H9 (cell line): ENCODE measurements at regions not wholly inside any gene's neighbourhood (a gene's known extent, or its start where the extent isn't known, plus 50 kb on each side); places are given as distances from the start of the nearest gene placed in this dataset.

ENCODE experiments used
- DNase-seq: peaks from one replicate; pipeline ENCODE4 v3.0.0-alpha.2; 2017
- H2AFZ ChIP-seq: one replicate; pipeline ENCODE4 v1.6.1; 2013; ENCODE audit warnings: mild to moderate bottlenecking, low read length, control low read depth, moderate library complexity
- H2AK5ac ChIP-seq: 2 replicates; pipeline ENCODE4 v1.6.1; 2013; ENCODE audit warnings: low read length, control low read depth, mixed read lengths; ENCODE audit not compliant: insufficient read length
- H2BK120ac ChIP-seq: one replicate; pipeline ENCODE4 v1.6.1; 2013; ENCODE audit warnings: low read depth, mild to moderate bottlenecking, low read length, control low read depth, inconsistent platforms; ENCODE audit not compliant: poor library complexity, severe bottlenecking
- H2BK12ac ChIP-seq: 2 replicates; pipeline ENCODE4 v1.6.1; 2013; ENCODE audit warnings: low read length, control low read depth, mixed read lengths, low read depth; ENCODE audit not compliant: insufficient read length
- H2BK15ac ChIP-seq: 2 replicates; pipeline ENCODE4 v1.6.1; 2013; ENCODE audit warnings: low read depth, low read length, control low read depth
- H2BK20ac ChIP-seq: one replicate; pipeline ENCODE4 v1.6.1; 2013; ENCODE audit warnings: low read depth, mild to moderate bottlenecking, low read length, control low read depth, inconsistent platforms; ENCODE audit not compliant: poor library complexity, severe bottlenecking
- H2BK5ac ChIP-seq: 2 replicates; pipeline ENCODE4 v1.6.1; 2013; ENCODE audit warnings: low read length, control low read depth, mixed read lengths; ENCODE audit not compliant: insufficient read length
- H3K14ac ChIP-seq: 2 replicates; pipeline ENCODE4 v1.6.1; 2013; ENCODE audit warnings: low read length, control low read depth; ENCODE audit not compliant: insufficient read depth
- H3K18ac ChIP-seq: 2 replicates; pipeline ENCODE4 v1.6.1; 2013; ENCODE audit warnings: low read depth, mild to moderate bottlenecking, mixed read lengths, low read length, control low read depth; ENCODE audit not compliant: insufficient read length
- H3K23ac ChIP-seq: 2 replicates; pipeline ENCODE4 v1.6.1; 2013; ENCODE audit warnings: low read length, control low read depth, mixed read lengths, low read depth; ENCODE audit not compliant: insufficient read length
- H3K23me2 ChIP-seq: 2 replicates; pipeline ENCODE4 v1.6.1; 2013; ENCODE audit warnings: low read depth, mild to moderate bottlenecking, mixed read lengths, low read length, control low read depth; ENCODE audit not compliant: insufficient read length, poor library complexity, severe bottlenecking
- H3K27ac ChIP-seq: 2 replicates; pipeline ENCODE4 v1.5.1; 2013; ENCODE audit warnings: low read length, control low read depth, mixed read lengths, low read depth; ENCODE audit not compliant: insufficient read length
- H3K27me3 ChIP-seq: 2 replicates; pipeline ENCODE4 v1.6.1; 2013; ENCODE audit warnings: low read length, control low read depth, inconsistent platforms; ENCODE audit not compliant: insufficient read depth
- H3K4ac ChIP-seq: 2 replicates; pipeline ENCODE4 v1.6.1; 2013; ENCODE audit warnings: low read depth, mild to moderate bottlenecking, control low read depth, inconsistent platforms, low read length, moderate library complexity
- H3K4me1 ChIP-seq: 2 replicates; pipeline ENCODE4 v1.6.1; 2013; ENCODE audit warnings: low read length, control low read depth, inconsistent platforms; ENCODE audit not compliant: insufficient read depth
- H3K4me2 ChIP-seq: 2 replicates; pipeline ENCODE4 v1.6.1; 2013; ENCODE audit warnings: low read length, control low read depth, mixed read lengths; ENCODE audit not compliant: insufficient read length, insufficient read depth
- H3K56ac ChIP-seq: 2 replicates; pipeline ENCODE4 v1.6.1; 2013; ENCODE audit warnings: low read depth, mild to moderate bottlenecking, mixed read lengths, low read length, control low read depth; ENCODE audit not compliant: insufficient read length
- H3K79me1 ChIP-seq: 2 replicates; pipeline ENCODE4 v1.6.1; 2013; ENCODE audit warnings: low read depth, mild to moderate bottlenecking, moderate library complexity, low read length, control low read depth, inconsistent platforms; ENCODE audit not compliant: insufficient read depth, poor library complexity, severe bottlenecking
- H3K79me2 ChIP-seq: 2 replicates; pipeline ENCODE4 v1.6.1; 2013; ENCODE audit warnings: low read length, control low read depth, inconsistent platforms; ENCODE audit not compliant: insufficient read depth
- H3K9ac ChIP-seq: 2 replicates; pipeline ENCODE4 v1.6.1; 2013; ENCODE audit warnings: low read length, control low read depth, mixed read lengths; ENCODE audit not compliant: insufficient read length; ENCODE audit errors: extremely low read depth
- H3K9me3 ChIP-seq: one replicate; pipeline ENCODE4 v1.6.1; 2013; ENCODE audit warnings: low read depth, low read length, inconsistent platforms; ENCODE audit not compliant: control insufficient read depth
- H3T11ph ChIP-seq: one replicate; pipeline ENCODE4 v1.6.1; 2013; ENCODE audit warnings: mild to moderate bottlenecking, low read length, control low read depth, inconsistent platforms
- H4K20me1 ChIP-seq: one replicate; pipeline ENCODE4 v1.6.1; 2013; ENCODE audit not compliant: control insufficient read depth, insufficient read length, insufficient read depth
- H4K5ac ChIP-seq: 2 replicates; pipeline ENCODE4 v1.6.1; 2013; ENCODE audit warnings: low read depth, mild to moderate bottlenecking, mixed read lengths, low read length, control low read depth; ENCODE audit not compliant: insufficient read length
- H4K8ac ChIP-seq: replicated peaks from 2 replicates; pipeline ENCODE4 v1.6.1; 2013; ENCODE audit warnings: low read length, control low read depth, mixed read lengths, low read depth; ENCODE audit not compliant: insufficient read length
- H4K91ac ChIP-seq: 2 replicates; pipeline ENCODE4 v1.6.1; 2013; ENCODE audit warnings: low read depth, mild to moderate bottlenecking, moderate library complexity, mixed read lengths, low read length, control low read depth; ENCODE audit not compliant: insufficient read length
- H3K27ac Mint-ChIP-seq, 3 experiments: 2 replicates in 2 of 3; 3 replicates in 1 of 3; pipeline ENCODE4 v1.8.0; 2020 to 2021; ENCODE audit warnings: mixed read lengths in 3 of 3, mild to moderate bottlenecking in 1 of 3, moderate library complexity in 1 of 3
- H3K27me3 Mint-ChIP-seq: 2 replicates; pipeline ENCODE4 v1.8.0; 2021; ENCODE audit warnings: low read depth, mild to moderate bottlenecking, moderate library complexity, mixed read lengths
- H3K36me3 Mint-ChIP-seq, 3 experiments: 2 replicates in 2 of 3; 3 replicates in 1 of 3; pipeline ENCODE4 v1.8.0; 2020 to 2021; ENCODE audit warnings: low read depth in 3 of 3, mixed read lengths in 3 of 3; ENCODE audit not compliant: insufficient read depth in 1 of 3
- H3K4me1 Mint-ChIP-seq, 2 experiments: 2 replicates each; pipeline ENCODE4 v1.8.0; 2020; ENCODE audit warnings: mixed read lengths in 2 of 2
- H3K4me3 Mint-ChIP-seq, 2 experiments: 2 replicates in 1 of 2; 3 replicates in 1 of 2; pipeline ENCODE4 v1.8.0; 2020 to 2021; ENCODE audit warnings: mild to moderate bottlenecking in 2 of 2, mixed read lengths in 2 of 2, moderate library complexity in 1 of 2
- H3K9me3 Mint-ChIP-seq, 2 experiments: 2 replicates in 1 of 2; 3 replicates in 1 of 2; pipeline ENCODE4 v1.8.0; 2020; ENCODE audit warnings: mild to moderate bottlenecking in 2 of 2, mixed read lengths in 2 of 2, moderate library complexity in 1 of 2
- CTCF ChIP-seq: fragments of 200-600 bp; sonication (generic); conservative IDR thresholded peaks from 3 replicates; pipeline ENCODE4 v1.8.0; 2021; ENCODE audit warnings: antibody characterized with exemption, mild to moderate bottlenecking
- WGBS: extraction: QIAGEN DNeasy Blood & Tissue Kit; methylation state at CpG from one replicate; pipeline ENCODE4 v1.1.7; 2013; ENCODE audit warnings: missing lambda C conversion rate, low lambda C conversion rate, mixed read lengths; ENCODE audit not compliant: insufficient read length; ENCODE audit errors: extremely low coverage; 5-methylcytosine and 5-hydroxymethylcytosine counted together

DNA sequence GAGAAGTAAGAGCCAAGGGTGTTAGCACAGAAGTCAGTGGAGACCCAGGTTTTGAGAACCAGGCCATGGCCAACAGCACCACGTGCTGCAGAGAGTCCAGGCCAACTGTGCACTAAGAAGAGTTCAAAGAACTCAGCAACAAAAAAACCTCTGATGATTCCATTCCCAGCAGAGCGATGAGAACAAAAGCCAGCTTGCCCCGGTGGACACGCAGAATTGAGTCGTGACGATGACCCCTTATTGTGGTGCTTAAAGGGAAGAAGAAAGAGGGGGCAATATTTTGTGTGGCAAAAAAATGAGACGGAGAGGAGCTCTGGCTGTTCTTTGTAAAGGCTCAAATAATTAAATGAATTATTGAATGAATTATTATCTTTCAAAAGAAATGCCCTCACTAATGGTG lies 468.3 kb upstream of the AUTS2 start:
- H3K9me3 Mint-ChIP-seq: no peaks in the 10 kb centered on the region

More for the DNA sequence above, 468.3 kb upstream of the AUTS2 start:
- no peak for DNase-seq
- no peak overlapping the region for H2AFZ ChIP-seq
- H2BK20ac ChIP-seq: no peak overlapping the region
- H4K20me1 ChIP-seq: no peaks in the 10 kb centered on the region
- no peak overlapping the region for H3K27ac ChIP-seq
- no peaks in the 10 kb centered on the region for H3K4me1 ChIP-seq
- WGBS: no CpG with 5 or more reads among the region's 7 CpGs
- no peak overlapping the region for H2BK12ac ChIP-seq
- H4K91ac ChIP-seq: no peak overlapping the region
- H3K23me2 ChIP-seq: no peaks in the 10 kb centered on the region
- H3K9me3 ChIP-seq: no peaks in the 10 kb centered on the region
- no peak overlapping the region for H3T11ph ChIP-seq
- H3K56ac ChIP-seq: no peak overlapping the region
- H2BK15ac ChIP-seq: no peak overlapping the region
- no peaks in the 10 kb centered on the region for H3K79me2 ChIP-seq
- H2AK5ac ChIP-seq: no peak overlapping the region
- H3K18ac ChIP-seq: no peak overlapping the region
- H3K4me2 ChIP-seq: no peak overlapping the region
- H3K27me3 ChIP-seq: no peaks in the 10 kb centered on the region
- H4K8ac ChIP-seq: no peak overlapping the region
- H2BK5ac ChIP-seq: no peak overlapping the region
- no peak overlapping the region for H3K4me3 Mint-ChIP-seq
- H3K27ac Mint-ChIP-seq: no peak overlapping the region
- H3K23ac ChIP-seq: no peak overlapping the region
- H2BK120ac ChIP-seq: no peak overlapping the region
- peaks cover 0 to 6% of the 10 kb centered on the region in 2 experiments; a peak in 2 of 4 replicates for H3K4me1 Mint-ChIP-seq
- H3K14ac ChIP-seq: no peak overlapping the region
- H3K27me3 Mint-ChIP-seq: peaks cover 21% of the 10 kb centered on the region
- TF ChIP-seq CTCF: no peak
- H3K36me3 Mint-ChIP-seq: no peaks in the 10 kb centered on the region
- no peak overlapping the region for H3K4ac ChIP-seq
- no peak overlapping the region for H4K5ac ChIP-seq
- H3K79me1 ChIP-seq: no peaks in the 10 kb centered on the region
- H3K9ac ChIP-seq: no peak overlapping the region
